ENCODE measurements at regions not wholly inside any gene's neighbourhood (a gene's known extent, or its start where the extent isn't known, plus 50 kb on each side); places are given as distances from the start of the nearest gene placed in this dataset.

DNA sequence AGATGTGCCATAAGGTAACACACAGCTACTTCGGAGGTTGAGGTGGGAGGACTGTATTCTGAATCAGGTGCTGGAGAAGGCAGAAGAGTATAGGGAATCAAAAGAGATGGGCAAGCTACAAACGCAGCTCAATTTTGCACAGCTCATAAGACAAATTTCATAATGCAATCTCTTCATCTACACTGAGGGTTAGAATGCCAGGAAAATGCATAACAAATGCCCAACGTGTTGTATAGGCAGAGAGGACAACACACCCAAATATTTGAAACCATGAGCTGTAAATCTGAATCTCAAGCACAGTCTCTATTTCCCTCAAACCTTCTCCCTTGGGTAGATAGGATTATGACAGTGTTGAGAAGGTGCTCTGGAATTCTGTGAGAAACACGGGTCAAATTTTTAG lies 263.1 kb upstream of the FOXN3 start:
- TF ChIP-seq, protein P1, sequence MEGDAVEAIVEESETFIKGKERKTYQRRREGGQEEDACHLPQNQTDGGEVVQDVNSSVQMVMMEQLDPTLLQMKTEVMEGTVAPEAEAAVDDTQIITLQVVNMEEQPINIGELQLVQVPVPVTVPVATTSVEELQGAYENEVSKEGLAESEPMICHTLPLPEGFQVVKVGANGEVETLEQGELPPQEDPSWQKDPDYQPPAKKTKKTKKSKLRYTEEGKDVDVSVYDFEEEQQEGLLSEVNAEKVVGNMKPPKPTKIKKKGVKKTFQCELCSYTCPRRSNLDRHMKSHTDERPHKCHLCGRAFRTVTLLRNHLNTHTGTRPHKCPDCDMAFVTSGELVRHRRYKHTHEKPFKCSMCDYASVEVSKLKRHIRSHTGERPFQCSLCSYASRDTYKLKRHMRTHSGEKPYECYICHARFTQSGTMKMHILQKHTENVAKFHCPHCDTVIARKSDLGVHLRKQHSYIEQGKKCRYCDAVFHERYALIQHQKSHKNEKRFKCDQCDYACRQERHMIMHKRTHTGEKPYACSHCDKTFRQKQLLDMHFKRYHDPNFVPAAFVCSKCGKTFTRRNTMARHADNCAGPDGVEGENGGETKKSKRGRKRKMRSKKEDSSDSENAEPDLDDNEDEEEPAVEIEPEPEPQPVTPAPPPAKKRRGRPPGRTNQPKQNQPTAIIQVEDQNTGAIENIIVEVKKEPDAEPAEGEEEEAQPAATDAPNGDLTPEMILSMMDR (IDR thresholded peaks at IDR 0.05): no peak
- no peak for TF ChIP-seq POLR2A (IDR thresholded peaks at IDR 0.05)

All from right lobe of liver (tissue), 4 donors.